Mesendoderm (in vitro differentiated cells): ENCODE measurements at regions not wholly inside any gene's neighbourhood (a gene's known extent, or its start where the extent isn't known, plus 50 kb on each side); places are given as distances from the start of the nearest gene placed in this dataset.

ENCODE experiments used
- DNase-seq: peaks from one replicate; pipeline ENCODE4 v3.0.0; 2013
- H2AK5ac ChIP-seq: 2 replicates; pipeline ENCODE4 v1.6.1; 2013; ENCODE audit warnings: low read length, inconsistent platforms
- H2BK120ac ChIP-seq: 2 replicates; pipeline ENCODE4 v1.6.1; 2013; ENCODE audit warnings: low read depth, mild to moderate bottlenecking, low read length, moderate library complexity, mixed read lengths
- H2BK15ac ChIP-seq: replicated peaks from 2 replicates; pipeline ENCODE4 v1.6.1; 2013; ENCODE audit warnings: low read depth, mild to moderate bottlenecking, moderate library complexity
- H2BK5ac ChIP-seq: 2 replicates; pipeline ENCODE4 v1.6.1; 2013; ENCODE audit warnings: low read length, inconsistent platforms
- H3K18ac ChIP-seq: 2 replicates; pipeline ENCODE4 v1.6.1; 2013; ENCODE audit warnings: mild to moderate bottlenecking, low read length, mixed read lengths
- H3K23ac ChIP-seq: one replicate; pipeline ENCODE4 v1.6.1; 2013; ENCODE audit warnings: low read length
- H3K27ac ChIP-seq: 2 replicates; pipeline ENCODE4 v1.5.1; 2013; ENCODE audit warnings: low read depth, mild to moderate bottlenecking, inconsistent platforms, low read length, moderate library complexity
- H3K27me3 ChIP-seq: 2 replicates; pipeline ENCODE4 v1.6.1; 2013; ENCODE audit warnings: low read length, control low read depth, mild to moderate bottlenecking, inconsistent platforms; ENCODE audit not compliant: insufficient read depth, poor library complexity
- H3K36me3 ChIP-seq: 2 replicates; pipeline ENCODE4 v1.6.1; 2013; ENCODE audit warnings: low read length, inconsistent platforms; ENCODE audit not compliant: control insufficient read depth, insufficient read depth
- H3K4ac ChIP-seq: one replicate; pipeline ENCODE4 v1.6.1; 2013; ENCODE audit warnings: low read depth, mild to moderate bottlenecking, low read length, moderate library complexity
- H3K4me1 ChIP-seq: 2 replicates; pipeline ENCODE4 v1.6.1; 2013; ENCODE audit warnings: low read depth, low read length, inconsistent platforms; ENCODE audit not compliant: control insufficient read depth
- H3K4me2 ChIP-seq: 2 replicates; pipeline ENCODE4 v1.6.1; 2013; ENCODE audit warnings: low read length
- H3K4me3 ChIP-seq: 2 replicates; pipeline ENCODE4 v1.5.1; 2013; ENCODE audit warnings: mild to moderate bottlenecking, low read length
- H3K56ac ChIP-seq: one replicate; pipeline ENCODE4 v1.6.1; 2013; ENCODE audit warnings: low read length
- H3K79me1 ChIP-seq: 2 replicates; pipeline ENCODE4 v1.6.1; 2013; ENCODE audit warnings: low read length, inconsistent platforms
- H3K79me2 ChIP-seq: 2 replicates; pipeline ENCODE4 v1.6.1; 2013; ENCODE audit warnings: mild to moderate bottlenecking, low read length; ENCODE audit not compliant: control insufficient read depth, insufficient read depth
- H3K9ac ChIP-seq: 2 replicates; pipeline ENCODE4 v1.6.1; 2013; ENCODE audit warnings: low read length, inconsistent platforms
- H4K5ac ChIP-seq: one replicate; pipeline ENCODE4 v1.6.1; 2013; ENCODE audit warnings: low read length
- H4K8ac ChIP-seq: one replicate; pipeline ENCODE4 v1.6.1; 2013; ENCODE audit warnings: low read depth, mild to moderate bottlenecking, control low read depth, low read length, moderate library complexity
- WGBS: extraction: QIAGEN DNeasy Blood & Tissue Kit; methylation state at CpG from one replicate; pipeline ENCODE4 v1.1.7; 2013; ENCODE audit warnings: low lambda C conversion rate, missing lambda C conversion rate; ENCODE audit not compliant: insufficient coverage; ENCODE audit errors: extremely low coverage; 5-methylcytosine and 5-hydroxymethylcytosine counted together

GRCh38 chr11:28504555-28505110, 396.4 kb downstream of the METTL15 start:
- Histone ChIP-seq H2BK5ac (no peak overlapping the region), H3K4me3 (no peak overlapping the region), H3K56ac (no peak overlapping the region), H3K4me1 (no peaks in the 10 kb centered on the region), H2AK5ac (no peak overlapping the region), H3K4ac (no peak overlapping the region), H2BK15ac (no peak overlapping the region), H4K5ac (no peak overlapping the region), H3K36me3 (no peaks in the 10 kb centered on the region), H4K8ac (no peak overlapping the region), H3K79me2 (no peaks in the 10 kb centered on the region), H2BK120ac (no peak overlapping the region), H3K23ac (no peak overlapping the region), H3K4me2 (no peak overlapping the region), H3K27me3 (no peaks in the 10 kb centered on the region), H3K18ac (no peak overlapping the region), H3K27ac (no peak overlapping the region), H3K79me1 (no peaks in the 10 kb centered on the region), H3K9ac (no peak overlapping the region)
- no peak for DNase-seq
- WGBS: no CpG with 5 or more reads among the region's 6 CpGs

GRCh38 chr11:28495333-28495732, 387.1 kb downstream of the METTL15 start:
- H3K36me3 ChIP-seq: no peaks in the 10 kb centered on the region
- no peak overlapping the region for H3K27ac ChIP-seq
- H2AK5ac ChIP-seq: no peak overlapping the region
- H3K9ac ChIP-seq: no peak overlapping the region
- no peak overlapping the region for H3K4me3 ChIP-seq
- no peaks in the 10 kb centered on the region for H3K79me2 ChIP-seq
- H2BK5ac ChIP-seq: no peak overlapping the region
- no CpG with 5 or more reads among the region's 2 CpGs for WGBS
- H4K8ac ChIP-seq: no peak overlapping the region
- H3K56ac ChIP-seq: no peak overlapping the region
- no peaks in the 10 kb centered on the region for H3K79me1 ChIP-seq
- no peaks in the 10 kb centered on the region for H3K4me1 ChIP-seq
- H4K5ac ChIP-seq: no peak overlapping the region
- H3K27me3 ChIP-seq: no peaks in the 10 kb centered on the region
- no peak overlapping the region for H3K18ac ChIP-seq
- no peak overlapping the region for H2BK120ac ChIP-seq
- no peak overlapping the region for H3K23ac ChIP-seq
- H2BK15ac ChIP-seq: no peak overlapping the region
- no peak overlapping the region for H3K4ac ChIP-seq
- DNase-seq: no peak
- H3K4me2 ChIP-seq: no peak overlapping the region

GRCh38 chr11:28491431-28491830, 383.2 kb downstream of the METTL15 start:
- H2AK5ac ChIP-seq: no peak overlapping the region
- no peaks in the 10 kb centered on the region for H3K79me1 ChIP-seq
- no peaks in the 10 kb centered on the region for H3K27me3 ChIP-seq
- H3K23ac ChIP-seq: no peak overlapping the region
- WGBS: no CpG with 5 or more reads among the region's 1 CpG
- no peak overlapping the region for H3K18ac ChIP-seq
- no peaks in the 10 kb centered on the region for H3K79me2 ChIP-seq
- no peak overlapping the region for H2BK15ac ChIP-seq
- no peak overlapping the region for H2BK5ac ChIP-seq
- no peaks in the 10 kb centered on the region for H3K36me3 ChIP-seq
- no peak overlapping the region for H3K56ac ChIP-seq
- H3K4me2 ChIP-seq: no peak overlapping the region
- no peak overlapping the region for H3K4ac ChIP-seq
- H4K5ac ChIP-seq: no peak overlapping the region
- H3K9ac ChIP-seq: no peak overlapping the region
- no peak overlapping the region for H2BK120ac ChIP-seq
- H3K27ac ChIP-seq: no peak overlapping the region
- no peak overlapping the region for H3K4me3 ChIP-seq
- no peak overlapping the region for H4K8ac ChIP-seq
- peaks cover 2% of the 10 kb centered on the region for H3K4me1 ChIP-seq
- no peak for DNase-seq

- no peak overlapping the region for H3K4me2 ChIP-seq
- H3K79me2 ChIP-seq: no peaks in the 10 kb centered on the region
- H3K23ac ChIP-seq: no peak overlapping the region
- no peak overlapping the region for H2BK120ac ChIP-seq
- H3K27ac ChIP-seq: no peak overlapping the region
- peaks cover 2% of the 10 kb centered on the region for H3K4me1 ChIP-seq
- H4K8ac ChIP-seq: no peak overlapping the region
- no peak overlapping the region for H2BK5ac ChIP-seq
- H2BK15ac ChIP-seq: no peak overlapping the region
- no peak overlapping the region for H3K4me3 ChIP-seq
- H2AK5ac ChIP-seq: no peak overlapping the region
- H3K36me3 ChIP-seq: no peaks in the 10 kb centered on the region
- no peak overlapping the region for H3K4ac ChIP-seq
- no peak overlapping the region for H4K5ac ChIP-seq
- H3K27me3 ChIP-seq: no peaks in the 10 kb centered on the region
- no peaks in the 10 kb centered on the region for H3K79me1 ChIP-seq
- no peak overlapping the region for H3K18ac ChIP-seq
- no peak for DNase-seq
- no peak overlapping the region for H3K56ac ChIP-seq
- H3K9ac ChIP-seq: no peak overlapping the region
Observed at GRCh38 chr11:28490773-28491382, 382.7 kb downstream of the METTL15 start.

- WGBS: no CpG with 5 or more reads among the region's 1 CpG
- no peak overlapping the region for H4K5ac ChIP-seq
- H3K56ac ChIP-seq: no peak overlapping the region
- no peak overlapping the region for H3K9ac ChIP-seq
- no peak overlapping the region for H3K4ac ChIP-seq
- H3K23ac ChIP-seq: no peak overlapping the region
- peak; percentile 10 for DNase-seq
- H2AK5ac ChIP-seq: no peak overlapping the region
- H3K36me3 ChIP-seq: no peaks in the 10 kb centered on the region
- H2BK5ac ChIP-seq: no peak overlapping the region
- H3K79me1 ChIP-seq: no peaks in the 10 kb centered on the region
- no peak overlapping the region for H3K18ac ChIP-seq
- no peak overlapping the region for H2BK120ac ChIP-seq
- no peaks in the 10 kb centered on the region for H3K27me3 ChIP-seq
- H3K4me3 ChIP-seq: no peak overlapping the region
- H3K4me2 ChIP-seq: no peak overlapping the region
- no peak overlapping the region for H2BK15ac ChIP-seq
- no peaks in the 10 kb centered on the region for H3K79me2 ChIP-seq
- H3K4me1 ChIP-seq: peaks cover 2% of the 10 kb centered on the region
- no peak overlapping the region for H4K8ac ChIP-seq
- no peak overlapping the region for H3K27ac ChIP-seq
Observed at GRCh38 chr11:28488336-28488735, 380.1 kb downstream of the METTL15 start.
